Right atrium auricular region (tissue), 2 donors: ENCODE measurements at regions not wholly inside any gene's neighbourhood (a gene's known extent, or its start where the extent isn't known, plus 50 kb on each side); places are given as distances from the start of the nearest gene placed in this dataset.

ENCODE experiments used
- DNase-seq: peaks from one replicate; pipeline ENCODE4 v3.0.0-alpha.2; 2019; ENCODE audit warnings: low spot score
- H3K27ac ChIP-seq, 2 donors: fragments of 200-600 bp; sonication (generic); 1 replicate in 1 of 2; 2 replicates in 1 of 2; pipeline ENCODE4 v1.5.1; 2016 to 2019
- H3K27me3 ChIP-seq, 2 donors: fragments of 200-600 bp; sonication (generic); one replicate each; pipeline versions ENCODE4 v1.5.1 to v1.6.0; 2017 to 2019
- H3K36me3 ChIP-seq: fragments of 200-600 bp; sonication (generic); one replicate; pipeline ENCODE4 v1.5.1; 2016
- H3K4me1 ChIP-seq, 2 donors: fragments of 200-600 bp; sonication (generic); one replicate each; pipeline versions ENCODE4 v1.5.1 to v1.6.0; 2017 to 2019
- H3K4me3 ChIP-seq, 2 donors: fragments of 200-600 bp; sonication (generic); 1 replicate in 1 of 2; 2 replicates in 1 of 2; pipeline ENCODE4 v1.5.1; 2017 to 2019; ENCODE audit warnings: mild to moderate bottlenecking in 1 of 2, moderate library complexity in 1 of 2
- H3K9me3 ChIP-seq, 2 donors: fragments of 200-600 bp; sonication (generic); one replicate each; pipeline ENCODE4 v1.5.1; 2019
- TF ChIP-seq, protein P1 (sequence below), 2 donors: fragments of 200-600 bp; sonication (generic); IDR thresholded peaks; one replicate each; pipeline ENCODE4 v1.5.1; 2019; ENCODE audit warnings: antibody characterized with exemption in 2 of 2

DNA sequence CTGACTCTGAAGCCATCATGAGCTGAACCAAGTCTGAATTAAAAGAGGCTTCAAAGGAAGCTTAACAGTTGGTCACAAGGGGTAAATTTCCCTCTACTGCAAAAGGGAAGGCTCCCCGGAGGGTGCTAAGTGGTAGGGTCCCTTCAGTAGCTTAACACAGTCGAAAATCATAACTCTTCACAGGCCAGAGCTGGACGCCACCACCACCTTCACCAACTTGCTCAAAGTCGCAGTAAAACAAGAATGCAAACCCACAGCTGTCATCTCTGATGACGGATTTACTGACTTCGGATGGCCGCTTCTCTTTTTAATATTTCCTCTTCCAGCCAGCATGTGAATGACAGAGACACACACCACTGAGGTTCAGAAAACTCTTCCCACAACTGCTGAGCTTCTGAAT lies 144.7 kb upstream of the FBXL4 start:
- H3K27ac ChIP-seq = no peak overlapping the region
- TF ChIP-seq, protein P1, sequence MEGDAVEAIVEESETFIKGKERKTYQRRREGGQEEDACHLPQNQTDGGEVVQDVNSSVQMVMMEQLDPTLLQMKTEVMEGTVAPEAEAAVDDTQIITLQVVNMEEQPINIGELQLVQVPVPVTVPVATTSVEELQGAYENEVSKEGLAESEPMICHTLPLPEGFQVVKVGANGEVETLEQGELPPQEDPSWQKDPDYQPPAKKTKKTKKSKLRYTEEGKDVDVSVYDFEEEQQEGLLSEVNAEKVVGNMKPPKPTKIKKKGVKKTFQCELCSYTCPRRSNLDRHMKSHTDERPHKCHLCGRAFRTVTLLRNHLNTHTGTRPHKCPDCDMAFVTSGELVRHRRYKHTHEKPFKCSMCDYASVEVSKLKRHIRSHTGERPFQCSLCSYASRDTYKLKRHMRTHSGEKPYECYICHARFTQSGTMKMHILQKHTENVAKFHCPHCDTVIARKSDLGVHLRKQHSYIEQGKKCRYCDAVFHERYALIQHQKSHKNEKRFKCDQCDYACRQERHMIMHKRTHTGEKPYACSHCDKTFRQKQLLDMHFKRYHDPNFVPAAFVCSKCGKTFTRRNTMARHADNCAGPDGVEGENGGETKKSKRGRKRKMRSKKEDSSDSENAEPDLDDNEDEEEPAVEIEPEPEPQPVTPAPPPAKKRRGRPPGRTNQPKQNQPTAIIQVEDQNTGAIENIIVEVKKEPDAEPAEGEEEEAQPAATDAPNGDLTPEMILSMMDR (IDR thresholded peaks at IDR 0.05) = no peak
- no peaks in the 10 kb centered on the region for H3K36me3 ChIP-seq
- no peaks in the 10 kb centered on the region for H3K27me3 ChIP-seq
- H3K4me1 ChIP-seq = no peaks in the 10 kb centered on the region
- no peaks in the 10 kb centered on the region for H3K9me3 ChIP-seq
- no peak overlapping the region for H3K4me3 ChIP-seq
- no peak for DNase-seq

DNA sequence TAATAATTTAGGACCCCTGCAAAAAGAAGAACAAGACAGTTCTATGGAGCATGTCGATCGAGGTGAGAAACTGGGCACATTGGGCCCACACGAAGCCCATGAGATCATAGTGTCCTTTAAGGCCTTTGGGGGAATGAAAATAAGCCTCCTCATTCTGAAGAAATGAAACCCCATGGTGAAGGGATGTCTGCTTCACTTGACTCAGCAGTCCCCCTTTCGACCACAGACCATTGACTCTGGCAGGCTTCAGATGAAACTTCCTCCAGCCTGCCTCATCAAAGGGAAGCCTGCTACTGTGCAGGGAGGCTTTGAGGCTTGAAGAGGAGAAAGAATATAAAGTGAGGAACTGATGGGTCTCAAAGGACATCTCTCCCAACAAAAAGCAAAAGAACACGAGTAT lies 144.2 kb upstream of the FBXL4 start:
- H3K9me3 ChIP-seq = no peaks in the 10 kb centered on the region
- H3K4me1 ChIP-seq = no peaks in the 10 kb centered on the region
- H3K27me3 ChIP-seq = no peaks in the 10 kb centered on the region
- H3K27ac ChIP-seq = no peak overlapping the region
- no peaks in the 10 kb centered on the region for H3K36me3 ChIP-seq
- DNase-seq = no peak
- TF ChIP-seq, protein P1 (IDR thresholded peaks at IDR 0.05) = no peak
- H3K4me3 ChIP-seq = no peak overlapping the region

DNA sequence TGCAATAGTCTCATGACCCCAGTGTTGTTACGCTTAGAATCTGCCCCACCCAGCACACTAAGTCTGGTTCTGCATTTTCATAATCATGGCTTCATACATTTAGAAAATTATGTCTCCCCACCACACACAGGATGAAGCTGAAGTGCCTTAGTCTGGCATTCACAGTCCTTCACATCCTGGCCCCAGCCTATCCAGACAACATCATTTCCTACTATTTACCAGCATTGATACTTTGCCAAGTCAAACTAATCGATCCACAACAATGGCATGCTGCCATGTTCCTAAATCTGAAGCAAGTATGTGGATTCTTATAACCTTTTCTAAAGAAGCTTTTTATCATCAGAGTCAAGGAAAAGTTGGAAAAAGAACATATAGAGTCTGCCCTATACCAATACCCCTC lies 132.4 kb upstream of the FBXL4 start:
- Histone ChIP-seq H3K27ac (no peak overlapping the region), H3K4me3 (no peak overlapping the region), H3K27me3 (no peaks in the 10 kb centered on the region), H3K4me1 (no peaks in the 10 kb centered on the region), H3K36me3 (no peaks in the 10 kb centered on the region), H3K9me3 (no peaks in the 10 kb centered on the region)
- no peak for DNase-seq
- TF ChIP-seq, protein P1 (IDR thresholded peaks at IDR 0.05) = no peak

DNA sequence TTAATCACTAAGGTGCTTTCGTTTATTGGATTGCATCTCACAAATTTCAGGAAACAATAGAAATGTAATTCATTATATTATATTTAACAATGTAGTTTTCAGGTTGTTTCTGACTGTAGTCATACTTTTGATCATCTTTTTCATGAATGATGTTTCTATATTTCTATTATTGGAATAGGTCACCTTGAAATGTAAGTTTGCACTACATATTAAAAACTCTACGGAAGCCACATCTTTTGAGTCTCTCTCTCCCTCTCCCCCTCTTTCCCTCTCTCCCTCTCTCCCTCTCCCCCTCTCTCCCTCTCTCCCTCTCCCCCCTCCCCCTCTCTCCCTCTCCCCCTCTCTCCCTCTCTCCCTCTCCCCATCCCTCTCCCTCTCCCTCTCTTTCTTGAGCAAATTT lies 131.3 kb upstream of the FBXL4 start:
- DNase-seq = no peak
- Histone ChIP-seq H3K9me3 (no peaks in the 10 kb centered on the region), H3K36me3 (no peaks in the 10 kb centered on the region), H3K27me3 (no peaks in the 10 kb centered on the region), H3K4me1 (no peaks in the 10 kb centered on the region), H3K27ac (no peak overlapping the region), H3K4me3 (no peak overlapping the region)
- TF ChIP-seq, protein P1 (IDR thresholded peaks at IDR 0.05) = no peak

DNA sequence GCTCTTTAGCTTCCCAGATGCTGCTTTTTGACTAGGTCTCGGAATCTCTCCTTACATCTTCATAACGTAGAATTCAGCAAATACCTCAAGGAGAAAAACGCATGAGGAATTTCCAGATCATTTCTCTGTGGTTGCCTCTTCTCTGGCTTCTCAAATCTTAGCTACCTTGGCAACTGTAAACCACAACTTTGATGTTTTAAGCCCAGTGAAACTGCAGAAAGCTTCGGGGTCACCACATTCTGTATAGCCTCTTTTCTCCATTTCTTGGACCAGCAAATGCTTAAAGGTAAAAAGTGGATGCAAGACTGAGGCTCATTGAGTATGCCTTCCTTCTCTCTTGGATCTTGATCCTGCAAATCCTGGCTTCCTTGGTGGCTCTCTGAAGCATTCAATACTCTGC lies 125.5 kb upstream of the FBXL4 start:
- Histone ChIP-seq H3K9me3 (no peaks in the 10 kb centered on the region), H3K4me1 (no peaks in the 10 kb centered on the region), H3K27me3 (no peaks in the 10 kb centered on the region), H3K4me3 (no peak overlapping the region), H3K36me3 (no peaks in the 10 kb centered on the region), H3K27ac (no peak overlapping the region)
- DNase-seq = no peak
- TF ChIP-seq, protein P1 (IDR thresholded peaks at IDR 0.05) = no peak

DNA sequence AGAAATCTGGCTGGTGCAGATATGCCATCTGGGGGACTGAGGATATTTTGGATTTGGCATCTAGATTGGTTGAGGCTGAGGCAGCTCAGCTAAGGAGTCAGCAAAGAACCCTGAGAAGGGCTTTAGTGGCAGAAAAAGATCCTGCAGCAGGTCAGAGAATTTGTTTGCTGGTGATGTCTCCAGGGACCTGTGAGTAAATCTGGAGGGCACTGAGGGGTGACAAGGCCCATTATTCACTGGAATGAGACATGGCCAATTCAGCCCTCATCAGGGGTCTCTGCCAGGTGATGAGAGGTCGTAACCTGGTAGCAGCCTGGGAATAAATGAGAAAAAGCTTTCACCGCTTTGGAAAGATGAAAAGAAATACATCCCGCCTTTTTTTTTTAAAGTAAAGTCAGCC lies 118.3 kb upstream of the FBXL4 start:
- no peak for DNase-seq
- no peaks in the 10 kb centered on the region for H3K9me3 ChIP-seq
- H3K27ac ChIP-seq = no peak overlapping the region
- H3K27me3 ChIP-seq = no peaks in the 10 kb centered on the region
- H3K4me3 ChIP-seq = no peak overlapping the region
- no peaks in the 10 kb centered on the region for H3K36me3 ChIP-seq
- H3K4me1 ChIP-seq = no peaks in the 10 kb centered on the region
- TF ChIP-seq, protein P1 (IDR thresholded peaks at IDR 0.05) = no peak
